GM18909 (cell line): ENCODE measurements at regions not wholly inside any gene's neighbourhood (a gene's known extent, or its start where the extent isn't known, plus 50 kb on each side); places are given as distances from the start of the nearest gene placed in this dataset.

Experiments used
- ATAC-seq: cut with Tn5 transposase; IDR thresholded peaks from one replicate; pipeline ENCODE4 v1.9.1; 2021; ENCODE audit warnings: mild to moderate bottlenecking; ENCODE audit not compliant: unreplicated experiment, poor library complexity

- ATAC-seq: no peak
Measured at GRCh38 chrX:110408949-110409588, 50.4 kb downstream of the RTL9 start.

- no peak for ATAC-seq
Measured at GRCh38 chrX:110409925-110410324, 51.3 kb downstream of the RTL9 start.

- ATAC-seq: no peak
Measured at GRCh38 chrX:110410603-110411002, 52.0 kb downstream of the RTL9 start.

DNA sequence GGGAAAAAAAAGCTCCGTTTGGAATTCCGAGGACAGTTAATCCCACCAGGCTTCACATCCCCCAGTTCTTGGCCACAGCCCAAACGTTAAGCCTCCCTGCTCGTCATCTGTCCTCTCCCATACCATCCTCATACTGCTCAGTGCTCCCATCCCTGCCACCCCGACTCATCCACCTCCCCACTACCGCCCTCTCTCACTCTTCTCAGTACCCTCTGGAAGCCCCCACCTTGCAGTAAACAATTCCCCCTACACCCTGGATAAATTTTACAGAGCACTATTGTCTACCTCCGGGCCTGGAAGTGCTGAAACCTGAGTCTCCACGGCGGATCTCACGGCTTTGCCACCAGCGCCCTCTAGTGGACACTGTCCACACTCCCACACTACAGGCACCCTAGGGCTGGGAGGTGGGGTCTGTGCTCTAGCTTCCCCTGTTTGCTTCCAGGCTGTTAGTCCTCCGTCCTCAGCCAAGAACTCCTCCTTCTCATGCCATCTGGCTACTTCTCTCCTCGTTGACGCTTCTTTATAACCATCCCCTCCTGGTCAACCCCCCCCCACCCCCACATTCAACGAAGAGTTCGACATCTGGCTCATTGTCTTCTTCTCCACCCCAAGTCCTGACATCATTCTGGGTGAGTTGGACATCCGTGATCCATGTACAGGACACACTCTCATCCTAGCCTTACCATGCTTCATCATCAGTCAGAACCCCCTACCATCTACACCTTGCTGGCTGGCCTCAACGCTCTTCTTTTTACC lies 54.5 kb downstream of the RTL9 start:
- ATAC-seq: peak; percentile 81

- no peak for ATAC-seq
Measured at GRCh38 chrX:110413727-110414124, 55.1 kb downstream of the RTL9 start.

DNA sequence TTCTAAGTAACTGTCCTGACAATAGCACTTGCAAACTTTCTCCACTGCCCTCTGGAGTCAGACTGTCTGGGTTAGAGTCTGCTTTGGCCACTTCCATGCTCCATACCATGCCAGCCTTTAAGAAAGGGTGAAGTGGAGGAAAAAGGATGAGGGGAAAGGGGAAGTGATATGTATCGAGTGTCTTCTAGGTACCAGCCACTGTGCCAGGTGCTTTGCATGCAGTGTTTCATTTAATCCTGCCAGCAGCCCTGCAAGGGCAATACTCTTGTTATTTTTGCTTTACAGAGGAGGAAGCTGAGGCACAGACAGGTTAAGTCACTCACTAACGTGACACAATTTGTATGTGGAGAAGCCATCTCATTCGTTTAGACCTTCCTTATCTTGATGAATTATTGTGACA lies 55.6 kb downstream of the RTL9 start:
- peak; percentile 47 for ATAC-seq

GRCh38 chrX:110414679-110415439 lies 56.2 kb downstream of the RTL9 start:
- peak; percentile 78 for ATAC-seq

DNA sequence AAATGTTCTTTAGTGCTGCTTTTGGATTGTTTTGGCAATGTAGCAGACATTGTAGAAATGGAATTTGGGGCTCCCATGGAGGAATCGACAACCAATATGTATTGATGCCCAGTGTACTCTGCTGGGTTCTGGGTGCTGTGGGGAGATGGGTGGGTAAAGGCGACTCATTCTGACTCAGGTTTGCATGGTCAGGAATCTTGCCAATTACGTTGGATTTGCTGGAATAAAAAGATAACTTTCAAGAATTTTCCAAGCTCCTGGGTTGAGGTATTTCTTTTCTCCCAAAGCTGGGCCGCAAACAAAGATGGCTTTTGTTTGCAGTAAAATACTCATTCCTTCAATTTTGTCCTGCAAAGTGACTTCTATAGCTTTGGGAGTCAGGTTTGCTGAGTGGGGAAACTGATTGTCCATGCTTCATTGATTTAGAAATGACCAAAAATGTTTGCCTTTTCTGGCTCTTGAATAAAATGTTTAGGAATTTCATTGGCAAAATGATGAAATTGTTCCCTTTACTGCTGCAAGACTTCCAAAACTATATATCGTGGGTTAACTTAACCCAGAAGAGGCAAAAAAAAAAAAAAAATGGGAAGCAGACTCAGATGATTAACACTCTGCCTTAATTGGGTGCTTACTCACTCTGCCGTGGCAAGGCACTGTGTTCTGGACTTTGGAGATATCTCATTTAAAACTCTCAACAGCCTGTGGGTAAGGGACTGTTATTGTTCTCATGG lies 57.0 kb downstream of the RTL9 start:
- ATAC-seq: no peak

DNA sequence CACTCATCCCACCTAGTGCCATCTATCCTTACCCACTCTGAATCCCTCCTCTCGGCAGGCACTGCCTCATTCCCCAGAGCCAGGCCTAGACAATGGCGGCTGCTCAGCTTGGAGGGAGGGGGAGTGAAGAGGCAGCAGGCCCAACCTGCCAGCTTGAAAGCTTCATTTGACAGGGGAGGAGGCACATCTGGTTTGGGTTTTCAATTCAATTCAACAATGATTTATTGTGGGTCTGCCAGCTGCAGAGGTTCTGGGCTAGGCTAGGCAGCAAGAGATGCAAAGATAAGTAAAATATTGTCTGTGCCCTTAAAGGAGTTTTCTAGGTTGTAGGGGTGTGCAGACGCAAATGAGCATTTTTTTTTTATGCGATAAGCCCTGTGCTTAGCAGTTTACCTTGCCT lies 58.5 kb downstream of the RTL9 start:
- ATAC-seq: no peak

- no peak for ATAC-seq
Measured at GRCh38 chrX:110418316-110419235, 59.9 kb downstream of the RTL9 start.

DNA sequence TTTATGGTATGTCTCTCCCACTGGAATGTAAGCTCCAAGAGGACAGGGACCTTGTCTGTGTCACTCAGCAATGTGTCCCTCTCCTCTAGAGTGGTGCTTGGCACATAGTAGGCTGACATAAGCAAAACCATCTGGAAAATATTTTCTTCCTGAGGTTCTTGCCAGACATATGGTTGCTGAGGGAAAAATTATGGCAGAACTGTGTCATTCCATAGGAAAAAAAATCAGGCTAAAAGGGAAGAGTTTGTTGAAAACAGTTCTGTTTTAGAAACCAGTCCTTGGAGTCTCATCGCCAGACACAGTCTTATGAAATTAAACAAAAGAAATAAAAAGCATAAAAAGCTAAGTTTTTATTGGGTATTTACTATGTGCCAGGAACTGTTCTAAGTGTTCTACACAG lies 60.9 kb downstream of the RTL9 start:
- no peak for ATAC-seq

DNA sequence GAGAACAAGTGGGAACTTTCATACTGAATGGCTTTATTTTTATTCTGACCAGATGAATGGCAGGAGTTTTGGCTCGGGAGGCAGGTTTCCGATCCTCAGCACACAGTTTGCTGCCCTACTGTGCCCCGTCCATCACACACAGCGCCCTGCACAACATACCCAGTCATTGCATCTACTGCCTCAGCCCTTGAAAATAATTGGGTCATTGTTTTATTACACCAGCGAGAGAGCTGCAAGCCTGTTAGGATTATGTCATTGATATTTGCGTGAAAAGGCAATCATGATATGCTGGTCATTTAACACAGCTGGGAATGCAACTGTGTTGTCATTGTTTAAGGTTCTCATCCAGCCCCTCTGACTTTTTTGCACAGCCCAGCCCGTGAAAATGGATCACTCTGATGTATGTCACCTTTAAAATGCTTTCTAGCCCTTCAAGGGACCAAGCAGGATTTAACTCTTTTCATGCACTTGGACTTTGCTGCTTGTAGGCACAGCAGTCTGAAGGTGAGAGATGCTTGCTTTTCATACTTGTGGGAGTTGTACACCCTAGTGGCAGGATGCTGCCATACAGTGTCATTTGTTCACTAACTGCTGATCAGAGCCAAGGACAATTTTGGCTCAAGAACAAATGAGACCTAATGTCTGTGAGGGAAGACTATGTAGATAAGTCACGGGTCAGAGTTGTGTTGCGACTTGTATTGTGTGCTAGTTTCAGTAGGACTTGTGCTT lies 62.3 kb downstream of the RTL9 start:
- peak; percentile 49 for ATAC-seq

DNA sequence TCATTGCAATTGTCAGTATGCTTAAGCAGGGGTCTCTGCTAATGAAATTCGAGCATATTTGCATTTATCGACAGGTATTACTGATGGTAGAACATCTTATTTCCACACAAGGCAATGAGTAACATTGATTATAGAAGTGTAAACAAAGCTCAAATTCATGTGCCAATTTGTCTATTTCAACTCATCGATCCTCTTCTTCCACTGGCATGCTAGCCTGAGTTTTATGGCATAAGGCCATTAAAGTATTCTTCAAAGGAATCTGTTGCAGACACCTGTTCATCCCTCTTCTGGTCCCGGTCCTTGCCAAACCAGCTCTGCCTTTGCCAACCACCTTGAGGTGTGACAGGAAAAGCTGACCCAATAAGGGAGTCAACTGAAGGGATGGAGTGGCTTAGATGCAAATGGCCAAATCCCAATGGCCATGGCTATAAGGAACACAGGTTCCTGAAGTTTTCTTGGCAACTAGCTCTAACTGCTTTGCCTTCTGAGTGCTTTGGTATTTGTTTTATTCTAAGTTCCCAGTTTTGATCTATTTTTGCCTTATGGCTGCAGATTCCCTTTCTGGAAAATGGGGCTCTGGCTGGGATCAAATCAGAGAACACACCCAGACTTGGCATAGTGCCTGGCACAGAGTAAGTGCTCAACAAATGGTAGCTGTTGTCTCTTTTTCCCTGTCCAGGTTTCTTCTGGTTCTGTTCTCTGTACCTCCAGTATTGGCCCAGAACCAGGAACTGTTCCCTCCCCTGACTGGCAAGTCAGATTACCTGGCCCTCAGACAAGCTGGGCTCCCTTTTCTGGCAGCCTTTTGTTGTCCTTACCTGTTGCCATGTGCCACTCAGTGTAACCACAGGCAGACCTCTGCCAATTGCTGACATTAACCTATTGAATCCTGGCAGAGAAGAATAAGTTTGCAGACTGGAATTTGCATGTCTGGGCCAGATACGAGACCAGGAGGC lies 63.1 kb downstream of the RTL9 start:
- no peak for ATAC-seq

DNA sequence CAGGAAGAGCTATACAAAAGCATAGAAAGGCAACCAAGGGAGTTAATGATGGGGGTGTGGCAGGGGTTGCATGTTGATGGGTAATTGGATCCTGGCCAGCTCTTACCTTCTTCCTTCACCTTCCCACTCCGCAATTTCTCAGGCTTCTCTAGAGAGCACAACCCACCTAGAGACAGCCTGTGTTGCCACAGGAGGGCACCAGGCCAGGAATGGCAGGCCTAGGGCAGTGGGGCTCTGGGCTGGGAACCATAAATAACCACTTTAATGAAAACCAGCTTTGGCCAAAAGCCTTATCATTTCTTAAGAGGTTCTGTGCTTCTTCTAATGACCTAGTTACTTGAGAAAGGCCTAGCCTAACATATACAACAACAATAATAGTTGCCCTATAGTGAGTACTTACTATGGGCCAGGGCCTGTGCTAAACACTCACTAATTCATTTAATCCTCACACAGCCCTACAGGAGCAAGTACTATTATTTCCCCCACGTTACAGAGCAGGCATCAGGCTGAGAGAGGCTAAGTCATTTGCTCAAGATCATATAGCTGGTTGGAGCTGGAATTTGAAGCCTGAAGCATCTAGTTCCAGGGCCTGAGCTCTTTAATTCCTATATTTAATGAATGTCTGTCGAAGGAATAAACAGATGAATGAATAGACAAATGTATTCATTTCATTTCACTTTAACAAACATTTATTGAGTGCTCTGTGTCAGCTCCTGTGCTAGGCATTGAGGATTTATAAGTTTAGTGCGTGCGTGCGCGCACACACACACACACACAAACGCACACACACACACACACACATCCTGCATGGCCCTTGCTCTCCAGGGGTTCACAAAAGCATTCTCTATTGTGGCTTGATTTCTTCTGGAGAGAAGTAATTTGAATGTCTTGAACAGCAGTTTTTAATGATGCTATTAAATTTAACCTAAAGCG lies 66.8 kb downstream of the RTL9 start:
- no peak for ATAC-seq

DNA sequence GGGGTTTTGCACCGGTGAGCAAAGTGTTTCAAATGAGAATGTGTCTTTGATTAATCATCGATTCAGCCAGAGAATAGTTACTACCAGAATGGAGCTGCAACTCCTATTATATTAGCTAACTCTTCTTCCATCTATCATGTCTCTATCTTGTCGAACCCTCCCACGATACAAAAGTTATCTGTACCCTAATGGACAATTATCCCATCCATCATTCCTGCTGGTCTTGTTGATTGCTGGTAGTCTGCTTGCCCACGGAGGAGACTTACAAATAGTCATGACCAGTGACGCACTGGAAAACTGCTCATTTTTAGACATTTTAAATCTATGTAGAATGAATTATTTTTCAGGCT lies 67.5 kb downstream of the RTL9 start:
- no peak for ATAC-seq

- ATAC-seq: no peak
Measured at GRCh38 chrX:110427076-110427475, 68.4 kb downstream of the RTL9 start.

DNA sequence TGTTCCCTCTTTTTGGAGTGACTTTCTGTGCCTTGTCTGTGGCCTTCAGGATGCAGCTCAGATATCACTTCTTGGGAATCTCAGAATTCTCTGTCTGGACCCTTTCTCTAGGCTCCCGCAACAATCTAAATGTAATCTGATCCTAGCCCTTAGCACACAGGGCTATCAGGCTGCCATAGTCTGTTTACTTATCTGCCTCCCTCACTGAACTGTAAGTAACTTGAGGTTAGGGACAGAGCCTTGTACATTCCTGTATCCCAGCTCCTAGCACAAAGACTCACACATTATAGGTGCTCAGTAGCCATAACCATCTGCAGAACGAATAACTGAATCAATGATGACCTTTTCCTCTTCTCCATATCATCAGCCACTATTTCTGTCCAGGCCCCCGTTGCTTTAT lies 69.5 kb downstream of the RTL9 start:
- no peak for ATAC-seq
